Neutrophil (primary cell): ENCODE measurements at regions not wholly inside any gene's neighbourhood (a gene's known extent, or its start where the extent isn't known, plus 50 kb on each side); places are given as distances from the start of the nearest gene placed in this dataset.

Experiments used
- H3K27ac ChIP-seq: fragments of 200-600 bp; sonication (generic); 2 replicates; pipeline ENCODE4 v1.5.1; 2016; ENCODE audit warnings: mild to moderate bottlenecking, moderate library complexity
- H3K27me3 ChIP-seq: fragments of 200-600 bp; sonication (generic); 2 replicates; pipeline ENCODE4 v1.6.0; 2016; ENCODE audit warnings: mild to moderate bottlenecking
- H3K36me3 ChIP-seq: fragments of 200-600 bp; sonication (generic); 2 replicates; pipeline ENCODE4 v1.5.1; 2017
- H3K4me1 ChIP-seq, 2 experiments: fragments of 200-600 bp in 1 of 2; sonication (generic) in 1 of 2; 1 replicate in 1 of 2; 2 replicates in 1 of 2; pipeline versions ENCODE4 v1.5.1 to v1.6.1; 2013 to 2016; ENCODE audit warnings: low read depth in 1 of 2, low read length in 1 of 2, mild to moderate bottlenecking in 1 of 2, moderate library complexity in 1 of 2; ENCODE audit not compliant: control insufficient read depth in 1 of 2, insufficient read depth in 1 of 2
- H3K4me3 ChIP-seq, 2 experiments: fragments of 200-600 bp in 1 of 2; sonication (generic) in 1 of 2; 1 replicate in 1 of 2; 2 replicates in 1 of 2; pipeline ENCODE4 v1.5.1; 2013 to 2016; ENCODE audit warnings: low read depth in 1 of 2, low read length in 1 of 2, mild to moderate bottlenecking in 1 of 2, moderate library complexity in 1 of 2
- H3K9me3 ChIP-seq: fragments of 200-600 bp; sonication (generic); 2 replicates; pipeline ENCODE4 v1.5.1; 2016
- CTCF ChIP-seq: fragments of 200-600 bp; sonication (generic); IDR thresholded peaks from 2 replicates; pipeline ENCODE4 v1.5.1; 2016; ENCODE audit warnings: antibody characterized with exemption

DNA sequence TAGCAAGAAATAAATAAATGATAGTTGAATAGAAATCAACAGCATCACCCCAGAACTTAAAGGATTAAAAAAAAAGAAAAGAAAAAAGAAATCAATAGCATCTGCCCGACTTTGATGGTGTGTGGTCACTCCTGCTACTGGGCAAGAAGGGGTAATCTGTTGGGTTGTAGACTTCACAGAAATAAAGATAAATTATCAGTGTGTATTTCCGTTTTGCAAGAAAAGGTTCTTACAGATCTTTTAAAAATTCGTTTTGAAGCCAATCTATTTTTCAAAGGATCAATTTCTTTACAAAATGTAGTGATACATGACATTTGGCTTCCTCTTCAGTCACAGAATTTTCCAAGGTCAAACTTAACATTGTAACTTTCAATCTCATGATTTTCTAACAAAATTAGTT, 448.9 kb upstream of the FAR2 start:
- Histone ChIP-seq H3K36me3 (no peaks in the 10 kb centered on the region), H3K9me3 (no peaks in the 10 kb centered on the region), H3K27ac (no peak overlapping the region), H3K4me3 (no peak overlapping the region), H3K27me3 (no peaks in the 10 kb centered on the region), H3K4me1 (no peaks in the 10 kb centered on the region)
- TF ChIP-seq CTCF, result no peak

GRCh38 chr12:28704477-28705169, 444.5 kb upstream of the FAR2 start:
- Histone ChIP-seq H3K27me3 (no peaks in the 10 kb centered on the region), H3K36me3 (no peaks in the 10 kb centered on the region), H3K9me3 (no peaks in the 10 kb centered on the region), H3K4me1 (no peaks in the 10 kb centered on the region), H3K27ac (no peak overlapping the region), H3K4me3 (no peak overlapping the region)
- no peak for TF ChIP-seq CTCF

DNA sequence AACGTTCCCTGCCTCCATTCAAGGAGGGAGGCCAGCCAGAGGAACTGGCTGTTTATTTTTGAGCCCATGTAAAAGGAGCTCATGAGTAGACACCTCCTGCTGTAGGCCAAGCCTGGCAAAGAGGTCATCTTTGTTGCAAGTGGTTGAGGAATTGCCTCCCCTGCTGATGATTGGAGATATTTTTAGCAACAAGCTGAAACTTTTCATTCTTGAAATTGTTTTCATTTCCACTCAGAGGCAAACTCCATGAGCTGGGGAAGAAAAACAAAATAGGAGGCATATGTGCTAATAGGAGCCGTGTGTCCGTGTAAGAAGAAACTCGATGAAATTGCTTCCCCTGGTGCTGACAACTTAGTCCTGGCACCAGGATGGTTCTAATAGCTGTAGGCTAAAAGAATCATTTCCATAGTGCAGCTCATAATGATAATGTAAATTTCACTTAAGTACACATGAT, 440.1 kb upstream of the FAR2 start:
- H3K27ac ChIP-seq, result no peak overlapping the region
- no peaks in the 10 kb centered on the region for H3K36me3 ChIP-seq
- no peak for TF ChIP-seq CTCF
- no peaks in the 10 kb centered on the region for H3K9me3 ChIP-seq
- no peak overlapping the region for H3K4me3 ChIP-seq
- H3K4me1 ChIP-seq, result no peaks in the 10 kb centered on the region
- H3K27me3 ChIP-seq, result no peaks in the 10 kb centered on the region

- Histone ChIP-seq H3K4me1 (no peaks in the 10 kb centered on the region), H3K27ac (no peak overlapping the region), H3K36me3 (no peaks in the 10 kb centered on the region), H3K27me3 (no peaks in the 10 kb centered on the region), H3K4me3 (no peak overlapping the region), H3K9me3 (no peaks in the 10 kb centered on the region)
- no peak for TF ChIP-seq CTCF
Observed at GRCh38 chr12:28709986-28710685, 438.9 kb upstream of the FAR2 start.

DNA sequence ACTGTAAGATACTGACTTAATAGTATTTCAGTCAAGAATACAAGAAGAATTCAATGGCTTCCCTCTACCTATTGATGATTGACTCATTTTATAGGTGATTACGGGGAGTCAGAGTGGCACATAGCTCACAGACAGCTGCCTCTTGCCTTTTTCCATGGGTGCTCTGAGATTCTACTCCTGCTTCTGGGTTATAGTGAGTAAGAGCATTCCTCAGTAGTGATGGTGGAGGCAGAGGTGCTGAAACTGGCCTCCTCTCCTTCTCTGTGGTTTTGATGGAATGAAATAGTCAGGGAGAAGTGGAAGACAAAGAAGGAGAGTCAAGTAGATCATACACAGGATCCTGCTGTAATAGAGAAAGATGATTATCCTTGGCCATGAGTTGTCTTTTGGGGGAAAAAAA, 438.2 kb upstream of the FAR2 start:
- no peak overlapping the region for H3K4me3 ChIP-seq
- no peaks in the 10 kb centered on the region for H3K36me3 ChIP-seq
- H3K9me3 ChIP-seq, result no peaks in the 10 kb centered on the region
- TF ChIP-seq CTCF, result no peak
- H3K4me1 ChIP-seq, result no peaks in the 10 kb centered on the region
- H3K27me3 ChIP-seq, result no peaks in the 10 kb centered on the region
- H3K27ac ChIP-seq, result no peak overlapping the region
